Right ventricle myocardium inferior (tissue), 1 donor: ENCODE measurements at regions not wholly inside any gene's neighbourhood (a gene's known extent, or its start where the extent isn't known, plus 50 kb on each side); places are given as distances from the start of the nearest gene placed in this dataset.

ENCODE experiments used
- ATAC-seq: fragments of 200-7000 bp; cut with Tn5 transposase; one replicate; pipeline ENCODE4 v1.9.1; 2020; ENCODE audit warnings: mild to moderate bottlenecking, moderate library complexity
- DNase-seq: peaks from one replicate; pipeline ENCODE4 v3.0.0; 2021; ENCODE audit errors: missing footprints
- intact Hi-C: fragments of 100-400 bp; cut with DNase I; formaldehyde crosslinking; loops from one replicate; pipeline ENCODE4 v1.11.0; 2022
- donor health status: DM: no; HTN: yes; CAD: no; lungs with severe emphysema.

DNA sequence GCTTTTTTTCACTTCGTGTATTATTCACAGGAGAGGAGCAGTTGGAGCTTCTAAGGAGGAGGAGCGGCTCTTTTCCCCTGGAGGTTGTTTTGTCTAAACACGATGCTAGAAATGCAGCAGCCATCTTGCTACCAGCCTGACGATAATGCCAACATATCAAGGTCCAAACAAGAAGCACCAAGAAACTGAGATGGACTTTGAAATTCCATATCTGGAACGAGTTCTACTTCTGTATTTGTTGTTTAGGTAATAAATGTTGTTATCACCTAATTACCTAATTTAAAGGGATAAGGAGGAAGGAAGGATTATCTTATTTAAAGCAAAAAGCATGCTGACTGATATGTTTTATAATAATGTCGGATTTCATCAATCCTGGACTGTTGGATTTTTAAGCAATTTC is 174.4 kb upstream of the TMPO start:
- no peak for DNase-seq
- ATAC-seq: no peak
- intact Hi-C loops: no loop called here

DNA sequence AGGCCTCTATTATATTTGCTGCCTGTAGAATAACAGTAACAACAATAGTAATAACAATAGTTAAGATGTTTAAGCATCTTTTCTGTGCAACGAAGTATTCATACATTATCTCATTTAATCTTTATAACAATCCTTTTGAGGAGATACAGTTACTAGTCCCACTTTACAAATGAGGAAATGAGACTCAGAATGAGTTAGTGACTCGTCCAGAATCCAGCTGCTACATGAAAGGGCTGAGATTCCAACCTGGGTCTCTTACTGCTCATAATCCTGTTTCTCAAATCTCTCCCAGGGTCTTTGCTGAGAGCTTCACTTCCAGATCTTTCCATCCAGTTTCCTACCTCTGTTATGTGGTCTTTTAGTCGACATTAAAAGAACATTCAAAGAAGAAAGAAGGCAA is 173.7 kb upstream of the TMPO start:
- intact Hi-C loops: no loop called here
- DNase-seq: no peak
- no peak for ATAC-seq

GRCh38 chr12:98343002-98343567 is 172.3 kb upstream of the TMPO start:
- no peak for ATAC-seq
- DNase-seq: no peak
- intact Hi-C loops: no loop called here

GRCh38 chr12:98344046-98344930 is 171.1 kb upstream of the TMPO start:
- DNase-seq (no peak), ATAC-seq (no peak)
- intact Hi-C loops: no loop called here

DNA sequence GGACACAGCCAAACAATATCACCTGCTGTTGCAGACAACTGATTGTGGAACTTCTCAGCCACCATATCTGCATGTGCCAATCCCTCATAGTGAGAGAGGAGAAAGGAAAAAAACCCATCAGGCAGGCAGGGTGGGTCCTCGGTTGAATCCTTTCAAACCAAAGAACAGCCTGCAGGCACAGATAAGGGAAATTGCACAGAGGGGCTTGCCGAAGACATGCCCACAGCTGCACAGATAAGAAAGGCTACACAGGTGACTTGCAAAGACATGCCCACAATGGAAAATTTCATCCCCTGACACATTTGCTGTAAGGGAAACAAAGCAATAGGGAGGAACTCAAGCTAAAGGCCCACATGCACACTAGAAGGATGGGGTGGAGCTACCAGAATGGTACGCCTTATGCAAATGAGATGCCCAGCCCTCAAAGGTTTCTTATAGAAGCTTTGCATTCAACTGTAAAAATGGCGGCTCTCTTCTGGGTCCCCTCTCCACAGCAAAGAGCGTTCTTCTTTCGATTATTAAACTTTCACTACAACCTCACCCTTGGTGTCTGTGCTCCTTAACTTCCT is 170.0 kb upstream of the TMPO start:
- no peak for DNase-seq
- no peak for ATAC-seq
- intact Hi-C loops: no loop called here

DNA sequence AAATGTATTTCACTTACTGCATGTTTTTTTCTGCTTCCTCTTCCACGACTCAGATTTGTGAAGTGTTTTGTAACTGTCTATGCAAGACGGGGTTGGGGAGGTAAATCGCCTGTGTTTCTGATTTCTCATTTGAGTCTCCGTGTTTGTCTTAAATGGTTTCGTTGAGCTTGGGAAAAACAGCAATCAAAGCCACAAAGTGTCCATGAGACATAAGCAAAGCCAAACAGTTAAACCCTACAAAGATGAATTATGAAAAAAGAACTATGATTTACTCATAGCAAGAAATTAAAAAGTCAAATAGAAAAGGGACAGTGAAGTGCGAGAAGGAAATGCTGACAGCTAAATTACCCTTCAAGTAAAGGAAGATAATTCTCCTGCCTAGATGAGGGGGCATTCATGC is 164.3 kb upstream of the TMPO start:
- ATAC-seq: no peak
- DNase-seq: no peak
- intact Hi-C loops: no loop called here

- intact Hi-C loops: no loop called here
- ATAC-seq (no peak), DNase-seq (no peak)
Observed at GRCh38 chr12:98351784-98352183, 163.6 kb upstream of the TMPO start.

GRCh38 chr12:98352218-98352811 is 163.1 kb upstream of the TMPO start:
- no peak for DNase-seq
- intact Hi-C loops: no loop called here
- ATAC-seq: no peak

DNA sequence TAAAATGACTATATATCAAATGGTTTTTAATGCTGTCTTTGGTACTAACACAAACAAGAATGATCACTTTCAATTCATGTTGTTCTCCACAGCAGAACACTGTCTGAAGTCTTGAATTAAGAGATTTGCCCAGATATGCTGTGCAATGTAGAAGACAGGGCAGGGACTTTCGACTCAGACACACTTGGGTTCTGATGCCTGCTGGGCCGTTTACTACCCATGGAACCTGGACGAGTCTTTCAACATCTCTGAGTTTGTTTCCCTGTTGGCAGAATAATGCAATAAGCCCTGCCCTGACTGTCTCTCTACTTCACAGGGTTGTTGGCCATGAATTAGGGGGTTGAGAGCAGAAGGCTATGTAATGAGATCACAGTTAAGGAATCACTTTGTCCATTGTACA is 162.6 kb upstream of the TMPO start:
- intact Hi-C loops: no loop called here
- ATAC-seq (no peak), DNase-seq (no peak)

DNA sequence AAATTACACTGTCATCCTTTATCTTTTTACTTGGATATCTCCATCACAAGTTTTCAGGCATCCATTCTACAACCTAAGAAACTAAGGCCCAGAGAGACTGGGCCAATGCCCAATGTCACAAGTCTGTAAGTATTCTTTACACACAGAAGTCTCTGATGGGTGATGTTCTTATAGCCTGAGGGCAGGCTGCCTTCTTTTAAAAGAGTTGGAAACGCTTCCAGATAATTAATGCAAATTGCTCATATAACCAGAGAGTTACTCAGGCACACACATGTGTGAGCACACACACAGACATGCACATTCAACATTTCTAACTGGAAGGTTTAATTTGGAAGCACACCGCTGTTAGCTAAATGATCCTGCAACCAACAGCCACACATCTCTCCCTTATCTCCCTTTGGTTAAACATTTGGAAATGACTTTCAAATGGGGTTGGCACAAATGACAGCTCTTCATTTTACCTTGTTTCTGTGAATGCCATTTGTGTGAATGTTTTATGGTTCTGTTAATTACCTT is 160.8 kb upstream of the TMPO start:
- no peak for DNase-seq
- no peak for ATAC-seq
- intact Hi-C loops: no loop called here

DNA sequence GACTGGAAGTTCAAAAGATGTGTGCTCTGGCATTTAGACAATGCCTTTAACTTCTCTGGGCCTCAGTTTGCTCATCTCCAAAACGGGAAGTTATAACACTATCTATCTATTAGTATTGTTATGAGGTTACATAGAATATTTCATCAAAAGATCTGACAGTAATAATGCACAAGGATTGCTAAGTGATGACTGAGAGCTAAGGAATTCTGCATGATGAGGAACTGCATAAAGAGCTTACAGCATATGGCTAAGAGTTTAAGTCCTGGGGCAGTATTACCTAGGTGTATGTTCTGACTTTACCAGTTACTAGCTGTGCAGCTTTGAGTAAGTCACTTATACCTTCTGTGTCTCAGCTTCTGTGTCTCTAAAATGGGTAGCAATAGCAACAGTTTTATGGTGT is 160.1 kb upstream of the TMPO start:
- ATAC-seq (no peak), DNase-seq (no peak)
- intact Hi-C loops: no loop called here

- ATAC-seq (no peak), DNase-seq (no peak)
- intact Hi-C loops: no loop called here
Observed at GRCh38 chr12:98355933-98356332, 159.5 kb upstream of the TMPO start.

GRCh38 chr12:98358144-98358543 is 157.2 kb upstream of the TMPO start:
- ATAC-seq: no peak
- no peak for DNase-seq
- intact Hi-C loops: no loop called here

DNA sequence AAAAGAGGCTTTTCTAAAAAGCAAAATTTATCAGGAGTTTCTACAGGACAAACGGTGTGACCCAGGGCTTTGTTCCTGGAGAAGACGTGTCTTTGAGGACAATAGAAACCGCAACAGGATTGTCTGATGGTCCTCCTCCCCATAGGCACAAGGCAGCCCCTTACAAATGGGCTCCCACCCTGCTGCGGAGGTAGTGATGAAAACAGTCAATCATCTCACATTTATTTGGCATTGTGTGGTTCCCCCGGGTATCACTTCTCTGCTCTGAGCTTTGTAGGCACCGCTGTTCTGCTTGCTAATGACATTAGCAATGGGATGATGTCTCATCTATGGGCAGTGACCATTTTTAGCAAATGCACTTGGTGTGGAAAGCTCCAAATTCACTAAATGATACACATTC is 155.5 kb upstream of the TMPO start:
- intact Hi-C loops: no loop called here
- no peak for DNase-seq
- ATAC-seq: no peak

DNA sequence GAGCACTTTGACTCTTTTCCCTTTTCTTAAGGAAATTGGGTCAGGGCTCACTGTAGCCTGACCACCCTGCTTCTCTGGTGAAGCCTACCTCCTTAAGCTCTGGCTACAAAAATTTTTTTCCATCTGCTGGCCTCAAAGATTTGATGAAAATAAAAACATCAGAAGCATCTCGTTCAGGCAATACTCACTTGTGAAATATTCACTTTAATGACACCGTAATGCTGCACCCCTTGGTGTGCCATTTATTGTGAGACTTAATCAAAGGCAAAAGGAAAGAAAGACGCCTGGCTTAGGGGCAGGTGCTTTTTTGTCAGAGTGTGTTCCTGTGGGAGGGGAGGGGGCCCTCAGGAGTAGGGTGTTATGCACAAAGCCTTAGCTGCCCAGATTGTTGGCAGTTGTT is 155.0 kb upstream of the TMPO start:
- intact Hi-C loops: no loop called here
- no peak for ATAC-seq
- DNase-seq: no peak

DNA sequence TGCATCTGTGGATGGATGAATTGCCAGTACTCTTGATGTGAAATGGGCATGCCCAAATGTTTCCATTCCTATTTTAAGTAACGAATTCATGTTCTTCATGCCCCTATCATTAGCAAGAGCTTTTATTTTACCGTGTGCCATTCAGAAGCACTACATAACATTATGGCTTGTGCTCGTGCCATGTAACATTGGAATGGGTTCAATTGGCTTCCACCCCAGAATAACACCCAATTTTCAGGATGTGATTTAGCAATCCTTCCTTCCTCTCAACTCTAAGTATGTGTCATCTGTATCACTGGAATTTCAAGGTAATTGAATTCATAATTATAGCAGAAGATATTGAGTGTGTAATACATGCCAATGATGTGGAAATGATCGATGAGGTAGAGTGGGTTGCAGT is 145.8 kb upstream of the TMPO start:
- intact Hi-C loops: no loop called here
- no peak for DNase-seq
- ATAC-seq: no peak

DNA sequence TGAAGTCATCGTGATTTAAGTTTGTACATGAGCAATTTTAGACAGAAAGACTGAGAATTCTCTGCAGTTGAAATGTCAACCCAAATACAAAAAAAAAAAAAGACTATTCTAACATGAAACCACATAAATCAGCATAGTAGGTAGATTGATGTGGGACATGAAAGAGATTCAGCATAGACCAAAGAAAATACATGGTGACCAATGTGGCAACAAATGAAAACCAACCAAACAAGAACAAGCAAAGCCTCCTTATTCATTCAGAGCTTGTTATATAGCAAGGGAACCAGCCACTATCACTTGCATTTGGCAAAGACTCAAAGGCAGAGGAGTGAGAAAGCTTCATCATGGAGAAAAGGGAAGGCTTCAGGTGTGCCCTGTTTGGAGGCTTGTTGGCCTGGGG is 144.4 kb upstream of the TMPO start:
- DNase-seq (no peak), ATAC-seq (no peak)
- intact Hi-C loops: no loop called here

- DNase-seq: no peak
- intact Hi-C loops: no loop called here
- no peak for ATAC-seq
Observed at GRCh38 chr12:98371419-98371818, 144.0 kb upstream of the TMPO start.

- ATAC-seq: no peak
Observed at GRCh38 chr12:98372340-98373024, 142.9 kb upstream of the TMPO start.

More at GRCh38 chr12:98372340-98373024, 142.9 kb upstream of the TMPO start:
- intact Hi-C loops: no loop called here
- DNase-seq: no peak
